ENCODE measurements at regions not wholly inside any gene's neighbourhood (a gene's known extent, or its start where the extent isn't known, plus 50 kb on each side); places are given as distances from the start of the nearest gene placed in this dataset.

GRCh38 chr9:84570482-84571154 lies 98.9 kb upstream of the NTRK2 start:
- TF ChIP-seq CTCF (IDR thresholded peaks at IDR 0.05; ENCODE audit: insufficient read depth, low read length, severe bottlenecking): no peak

GRCh38 chr9:84573083-84573482 lies 96.4 kb upstream of the NTRK2 start:
- DNase-seq (ENCODE audit: low read depth): no peak
- no peak for TF ChIP-seq CTCF (IDR thresholded peaks at IDR 0.05; ENCODE audit: insufficient read depth, low read length, severe bottlenecking)
- H3K27me3 ChIP-seq (ENCODE audit: control insufficient read depth, insufficient read depth, low read length): no peaks in the 10 kb centered on the region

More at GRCh38 chr9:84570482-84571154, 98.9 kb upstream of the NTRK2 start:
- FAIRE-seq (no peak), DNase-seq (ENCODE audit: low read depth) (no peak)
- Histone ChIP-seq H3K4me3 (ENCODE audit: low read depth, low read length) (no peak overlapping the region), H3K36me3 (ENCODE audit: control insufficient read depth, insufficient read depth, low read length) (no peaks in the 10 kb centered on the region), H3K27me3 (ENCODE audit: control insufficient read depth, insufficient read depth, low read length) (no peaks in the 10 kb centered on the region)

GRCh38 chr9:84575705-84576104 lies 93.8 kb upstream of the NTRK2 start:
- Histone ChIP-seq H3K36me3 (ENCODE audit: control insufficient read depth, insufficient read depth, low read length) (no peaks in the 10 kb centered on the region), H3K27me3 (ENCODE audit: control insufficient read depth, insufficient read depth, low read length) (no peaks in the 10 kb centered on the region), H3K4me3 (ENCODE audit: low read depth, low read length) (no peak overlapping the region)
- no peak for DNase-seq (ENCODE audit: low read depth)
- no peak for FAIRE-seq
- TF ChIP-seq CTCF (IDR thresholded peaks at IDR 0.05; ENCODE audit: insufficient read depth, low read length, severe bottlenecking): no peak

More at GRCh38 chr9:84573083-84573482, 96.4 kb upstream of the NTRK2 start:
- FAIRE-seq: no peak
- Histone ChIP-seq H3K36me3 (ENCODE audit: control insufficient read depth, insufficient read depth, low read length) (no peaks in the 10 kb centered on the region), H3K4me3 (ENCODE audit: low read depth, low read length) (no peak overlapping the region)

GRCh38 chr9:84583866-84584265 lies 85.7 kb upstream of the NTRK2 start:
- no peak for FAIRE-seq
- Histone ChIP-seq H3K36me3 (ENCODE audit: control insufficient read depth, insufficient read depth, low read length) (no peaks in the 10 kb centered on the region), H3K4me3 (ENCODE audit: low read depth, low read length) (no peak overlapping the region), H3K27me3 (ENCODE audit: control insufficient read depth, insufficient read depth, low read length) (no peaks in the 10 kb centered on the region)
- no peak for TF ChIP-seq CTCF (IDR thresholded peaks at IDR 0.05; ENCODE audit: insufficient read depth, low read length, severe bottlenecking)
- DNase-seq (ENCODE audit: low read depth): peak; percentile 23

GRCh38 chr9:84586662-84587061 lies 82.9 kb upstream of the NTRK2 start:
- no peak for DNase-seq (ENCODE audit: low read depth)
- no peak overlapping the region for H3K4me3 ChIP-seq (ENCODE audit: low read depth, low read length)
- no peaks in the 10 kb centered on the region for H3K36me3 ChIP-seq (ENCODE audit: control insufficient read depth, insufficient read depth, low read length)
- TF ChIP-seq CTCF (IDR thresholded peaks at IDR 0.05; ENCODE audit: insufficient read depth, low read length, severe bottlenecking): no peak
- FAIRE-seq: no peak
- H3K27me3 ChIP-seq (ENCODE audit: control insufficient read depth, insufficient read depth, low read length): no peaks in the 10 kb centered on the region

- no peaks in the 10 kb centered on the region for H3K27me3 ChIP-seq (ENCODE audit: control insufficient read depth, insufficient read depth, low read length)
- TF ChIP-seq CTCF (IDR thresholded peaks at IDR 0.05; ENCODE audit: insufficient read depth, low read length, severe bottlenecking): no peak
- FAIRE-seq: no peak
Observed at GRCh38 chr9:84587153-84587552, 82.4 kb upstream of the NTRK2 start.

More at GRCh38 chr9:84587153-84587552, 82.4 kb upstream of the NTRK2 start:
- no peak for DNase-seq (ENCODE audit: low read depth)
- Histone ChIP-seq H3K4me3 (ENCODE audit: low read depth, low read length) (no peak overlapping the region), H3K36me3 (ENCODE audit: control insufficient read depth, insufficient read depth, low read length) (no peaks in the 10 kb centered on the region)

Measured in bronchial epithelial cell (primary cell).